NT2/D1 (cell line): ENCODE measurements at regions not wholly inside any gene's neighbourhood (a gene's known extent, or its start where the extent isn't known, plus 50 kb on each side); places are given as distances from the start of the nearest gene placed in this dataset.

Source experiments
- SUZ12 ChIP-seq: IDR thresholded peaks from 2 replicates; pipeline ENCODE4 v1.6.1; 2011; ENCODE audit not compliant: insufficient read length, insufficient read depth; ENCODE audit errors: extremely low read depth
- YY1 ChIP-seq: IDR thresholded peaks from 2 replicates; pipeline ENCODE4 v1.6.1; 2011; ENCODE audit not compliant: insufficient read length, insufficient read depth
- ZNF274 ChIP-seq: IDR thresholded peaks from 2 replicates; pipeline ENCODE4 v1.6.1; 2011; ENCODE audit warnings: mild to moderate bottlenecking, low read depth, low read length

- TF ChIP-seq YY1 (no peak), ZNF274 (no peak), SUZ12 (no peak)
These were observed 76.8 kb upstream of the MKI67 start for GRCh38 chr10:128203028-128203427.
